GM12872 (cell line): ENCODE measurements at regions not wholly inside any gene's neighbourhood (a gene's known extent, or its start where the extent isn't known, plus 50 kb on each side); places are given as distances from the start of the nearest gene placed in this dataset.

Experiments used
- CTCF ChIP-seq: IDR thresholded peaks from 3 replicates; pipeline ENCODE4 v1.5.1; 2011; ENCODE audit warnings: low read depth, mild to moderate bottlenecking, low read length, moderate library complexity; ENCODE audit not compliant: insufficient read depth

DNA sequence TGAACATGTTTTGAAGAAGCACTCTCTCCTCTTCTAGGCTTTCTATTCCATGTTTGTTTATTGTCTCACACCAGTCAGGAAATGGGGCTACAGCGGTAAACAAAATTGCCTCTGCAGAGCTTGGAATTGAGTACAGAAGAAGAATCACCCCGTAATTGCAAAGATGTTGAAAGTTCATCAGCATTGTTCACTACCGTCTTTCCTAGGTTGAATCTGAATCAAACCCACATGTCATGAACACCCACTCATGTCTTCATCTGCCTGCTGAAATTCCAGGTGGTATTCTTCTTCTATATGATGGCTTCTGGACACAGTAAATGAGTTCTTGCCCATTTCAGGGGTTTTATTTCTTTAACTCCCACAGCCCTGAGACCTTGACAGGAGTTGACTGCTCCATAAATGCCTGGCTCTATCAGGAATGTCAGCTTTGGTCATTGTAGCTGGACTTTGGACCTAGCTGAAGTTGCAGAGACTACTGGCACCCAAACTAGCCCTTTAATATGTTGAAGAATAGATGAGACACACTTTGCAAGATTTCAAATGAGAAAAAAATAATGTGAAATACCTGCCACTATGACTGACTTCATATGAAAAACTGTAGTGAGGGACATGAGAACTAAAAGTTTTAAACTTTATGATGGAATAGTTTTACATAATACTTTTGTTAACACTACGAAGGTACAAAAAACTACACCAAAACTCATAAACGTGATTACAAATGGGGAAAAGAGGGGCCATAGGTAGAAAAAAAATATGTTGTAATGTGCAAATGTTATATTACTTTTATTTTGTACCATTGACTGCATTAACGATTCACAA, 1235.3 kb upstream of the ZEB2 start:
- TF ChIP-seq CTCF: no peak

- no peak for TF ChIP-seq CTCF
Measured at GRCh38 chr2:145753966-145754365, 1234.0 kb upstream of the ZEB2 start.

DNA sequence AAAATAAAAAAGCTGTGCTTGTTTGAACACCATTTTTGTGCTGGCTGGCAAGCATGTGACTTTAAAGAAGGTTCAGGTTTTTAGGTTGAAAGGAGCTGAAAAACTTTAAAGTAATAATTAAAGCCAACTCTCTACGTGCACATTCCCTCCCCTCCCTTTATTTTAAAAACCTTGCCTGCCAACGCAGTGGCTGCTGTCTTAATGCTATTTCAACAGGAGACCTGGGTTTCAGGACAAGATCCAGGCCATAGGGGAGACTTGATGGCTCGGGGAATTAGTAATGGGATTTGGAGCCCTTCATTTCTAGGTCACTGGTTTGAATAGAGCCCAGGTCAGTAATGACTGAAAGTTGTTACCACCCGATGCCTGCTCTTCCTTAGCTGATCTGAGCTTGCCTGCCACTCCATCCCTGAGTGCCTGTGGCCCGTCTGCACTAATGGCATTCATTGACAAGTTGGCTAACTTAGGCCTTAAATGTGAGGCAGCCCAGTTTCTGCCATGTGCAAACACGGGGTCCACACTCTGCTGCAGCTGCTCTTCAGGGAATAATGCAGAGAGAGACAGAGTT, 1233.2 kb upstream of the ZEB2 start:
- TF ChIP-seq CTCF: no peak

GRCh38 chr2:145752091-145752806, 1232.3 kb upstream of the ZEB2 start:
- TF ChIP-seq CTCF: peak; percentile 76

GRCh38 chr2:145751629-145752028, 1231.7 kb upstream of the ZEB2 start:
- no peak for TF ChIP-seq CTCF

GRCh38 chr2:145751155-145751554, 1231.2 kb upstream of the ZEB2 start:
- TF ChIP-seq CTCF: no peak

GRCh38 chr2:145750612-145751011, 1230.7 kb upstream of the ZEB2 start:
- no peak for TF ChIP-seq CTCF
